BJ (cell line): ENCODE measurements at regions not wholly inside any gene's neighbourhood (a gene's known extent, or its start where the extent isn't known, plus 50 kb on each side); places are given as distances from the start of the nearest gene placed in this dataset.

Experiments
- CTCF ChIA-PET: fragments of 350-600 bp; formaldehyde crosslinking; extraction: SDS; loops from one replicate; lab custom pipeline; 2021; ENCODE audit warnings: antibody characterized with exemption, inconsistent platforms; lab: Yijun Ruan, JAX
- POLR2A ChIA-PET: fragments of 300-600 bp; sonication (Branson Sonifier 250); formaldehyde crosslinking; extraction: SDS; loops from one replicate; lab custom pipeline; 2021; ENCODE audit warnings: antibody characterized with exemption; lab: Charles Lee
- DNase-seq: peaks from one replicate; pipeline ENCODE4 v3.0.0-alpha.2; 2011; ENCODE audit warnings: low read depth
- H3K27me3 ChIP-seq: 2 replicates; pipeline ENCODE4 v1.6.0; 2011; ENCODE audit warnings: low read length; ENCODE audit not compliant: control insufficient read depth, insufficient read depth
- H3K36me3 ChIP-seq: 2 replicates; pipeline ENCODE4 v1.5.1; 2011; ENCODE audit warnings: low read length; ENCODE audit not compliant: control insufficient read depth, insufficient read depth
- H3K4me3 ChIP-seq: 2 replicates; pipeline ENCODE4 v1.5.1; 2011; ENCODE audit warnings: low read depth, mild to moderate bottlenecking, control low read depth, low read length
- CTCF ChIP-seq: IDR thresholded peaks from 2 replicates; pipeline ENCODE4 v1.5.1; 2011; ENCODE audit warnings: low read depth, mild to moderate bottlenecking, control low read depth, inconsistent platforms, low read length, moderate library complexity; ENCODE audit not compliant: insufficient read depth

GRCh38 chr11:69391192-69392103 is 90.0 kb upstream of the LINC01488 start:
- TF ChIP-seq CTCF = no peak
- CTCF ChIA-PET = no interaction called here

GRCh38 chr11:69392104-69392653 is 89.3 kb upstream of the LINC01488 start:
- H3K4me3 ChIP-seq = no peak overlapping the region
- no peak for TF ChIP-seq CTCF
- POLR2A ChIA-PET = no interaction called here
- no peaks in the 10 kb centered on the region for H3K27me3 ChIP-seq
- no peaks in the 10 kb centered on the region for H3K36me3 ChIP-seq
- no peak for DNase-seq
- CTCF ChIA-PET = no interaction called here

More at GRCh38 chr11:69391192-69392103, 90.0 kb upstream of the LINC01488 start:
- POLR2A ChIA-PET = no interaction called here
- no peak overlapping the region for H3K4me3 ChIP-seq
- H3K27me3 ChIP-seq = no peaks in the 10 kb centered on the region
- no peak for DNase-seq
- H3K36me3 ChIP-seq = no peaks in the 10 kb centered on the region

GRCh38 chr11:69393178-69393832 is 88.2 kb upstream of the LINC01488 start:
- no peak for TF ChIP-seq CTCF
- H3K36me3 ChIP-seq = no peaks in the 10 kb centered on the region
- H3K4me3 ChIP-seq = no peak overlapping the region
- DNase-seq = no peak
- H3K27me3 ChIP-seq = no peaks in the 10 kb centered on the region
- ChIA-PET POLR2A (no interaction called here), CTCF (no interaction called here)

GRCh38 chr11:69393865-69394233 is 87.6 kb upstream of the LINC01488 start:
- ChIA-PET CTCF (interaction anchor here (0.6 kb wide), 1 partner anchor 95 kb away, joined by 3 read pairs; no protein-coding TSS in a partner anchor), POLR2A (no interaction called here)
- DNase-seq = no peak
- Histone ChIP-seq H3K36me3 (no peaks in the 10 kb centered on the region), H3K4me3 (no peak overlapping the region), H3K27me3 (no peaks in the 10 kb centered on the region)
- no peak for TF ChIP-seq CTCF
